ENCODE measurements at regions not wholly inside any gene's neighbourhood (a gene's known extent, or its start where the extent isn't known, plus 50 kb on each side); places are given as distances from the start of the nearest gene placed in this dataset.
A peak's percentile ranks its signal among the peaks of the same experiment; 100 is the strongest.

DNA sequence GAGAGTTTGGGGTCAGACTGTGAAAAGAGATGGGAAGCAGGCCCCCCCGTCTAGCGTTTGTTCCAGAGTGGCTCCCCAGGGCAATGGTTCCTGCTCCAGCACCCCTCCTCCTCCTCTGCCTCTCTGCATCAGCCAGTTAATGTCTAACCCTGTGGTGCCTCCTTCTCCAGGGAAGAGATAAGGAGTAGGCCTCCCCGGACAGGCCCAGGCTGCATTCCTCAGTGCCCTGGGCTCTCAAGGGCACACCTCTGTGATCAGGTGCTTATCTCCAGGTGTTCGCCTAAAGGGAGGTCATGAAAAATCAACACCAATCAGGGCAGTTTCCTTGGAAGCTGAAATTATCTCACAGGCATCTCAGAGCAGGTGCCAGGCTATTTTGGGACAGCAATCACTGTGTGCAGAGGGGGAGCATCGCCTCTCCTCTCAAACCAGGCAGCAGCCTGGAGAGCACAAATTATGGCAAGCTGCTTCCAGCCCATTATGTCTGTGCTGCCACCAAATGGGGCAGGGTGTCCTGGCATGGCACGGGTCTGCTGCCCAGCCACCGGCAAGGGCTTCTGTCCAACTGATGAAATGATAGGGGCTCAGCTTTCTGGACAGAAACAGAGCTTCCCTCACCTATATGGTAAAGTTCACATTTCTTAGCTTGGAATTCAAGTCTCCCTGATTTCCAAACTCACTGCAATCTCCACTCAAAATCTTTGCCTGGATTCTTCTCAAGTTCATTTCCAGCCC, 255.8 kb upstream of the SLC14A2 start:
- H3K36me3 ChIP-seq: no peaks in the 10 kb centered on the region
- ATAC-seq: peak; percentile 89
- no peak overlapping the region for H3K27ac ChIP-seq
- no peaks in the 10 kb centered on the region for H3K27me3 ChIP-seq (ENCODE audit: low read depth)
- peak; percentile 52 for DNase-seq
- intact Hi-C loops (cut with DNase I): no loop called here
- TF ChIP-seq, protein P1, sequence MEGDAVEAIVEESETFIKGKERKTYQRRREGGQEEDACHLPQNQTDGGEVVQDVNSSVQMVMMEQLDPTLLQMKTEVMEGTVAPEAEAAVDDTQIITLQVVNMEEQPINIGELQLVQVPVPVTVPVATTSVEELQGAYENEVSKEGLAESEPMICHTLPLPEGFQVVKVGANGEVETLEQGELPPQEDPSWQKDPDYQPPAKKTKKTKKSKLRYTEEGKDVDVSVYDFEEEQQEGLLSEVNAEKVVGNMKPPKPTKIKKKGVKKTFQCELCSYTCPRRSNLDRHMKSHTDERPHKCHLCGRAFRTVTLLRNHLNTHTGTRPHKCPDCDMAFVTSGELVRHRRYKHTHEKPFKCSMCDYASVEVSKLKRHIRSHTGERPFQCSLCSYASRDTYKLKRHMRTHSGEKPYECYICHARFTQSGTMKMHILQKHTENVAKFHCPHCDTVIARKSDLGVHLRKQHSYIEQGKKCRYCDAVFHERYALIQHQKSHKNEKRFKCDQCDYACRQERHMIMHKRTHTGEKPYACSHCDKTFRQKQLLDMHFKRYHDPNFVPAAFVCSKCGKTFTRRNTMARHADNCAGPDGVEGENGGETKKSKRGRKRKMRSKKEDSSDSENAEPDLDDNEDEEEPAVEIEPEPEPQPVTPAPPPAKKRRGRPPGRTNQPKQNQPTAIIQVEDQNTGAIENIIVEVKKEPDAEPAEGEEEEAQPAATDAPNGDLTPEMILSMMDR (IDR thresholded peaks at IDR 0.05): no peak
- no peaks in the 10 kb centered on the region for H3K4me1 ChIP-seq
- H3K4me3 ChIP-seq: no peak overlapping the region
- H3K9me3 ChIP-seq: no peaks in the 10 kb centered on the region

DNA sequence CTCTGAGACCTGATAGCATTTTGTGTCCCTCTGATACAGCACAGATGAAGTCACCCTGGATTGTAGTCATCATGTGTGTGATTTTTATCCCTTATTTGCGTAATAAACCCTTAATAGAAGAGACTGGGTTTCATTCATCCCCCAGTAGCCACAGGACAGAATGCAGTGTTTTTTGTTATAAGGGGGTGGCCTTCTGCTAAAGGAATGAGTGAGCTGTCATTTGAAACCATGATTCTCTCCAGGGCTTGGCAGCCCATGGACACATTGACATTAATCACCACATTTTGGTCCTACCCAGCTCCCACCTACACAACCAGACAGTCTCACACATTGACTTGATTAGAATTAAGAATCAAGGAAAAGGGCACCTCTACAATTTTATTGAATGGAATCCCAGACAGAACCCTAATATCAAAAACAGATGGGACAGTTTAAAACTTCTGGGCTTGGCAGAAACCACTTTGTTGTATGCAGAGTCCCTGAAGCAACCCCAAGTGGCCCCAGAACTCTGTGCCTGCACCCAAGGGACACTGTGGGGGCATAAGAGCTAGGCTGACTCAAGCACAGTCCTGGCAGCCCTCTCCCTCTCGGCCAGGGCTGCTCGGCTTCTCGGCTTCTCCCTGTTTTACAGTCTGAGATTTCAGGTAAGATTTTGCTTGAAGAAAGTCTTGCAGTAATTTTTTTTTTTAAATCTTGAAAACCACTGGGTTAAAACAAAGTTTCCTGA, 254.0 kb upstream of the SLC14A2 start:
- Histone ChIP-seq H3K4me1 (no peaks in the 10 kb centered on the region), H3K4me3 (no peak overlapping the region), H3K27me3 (ENCODE audit: low read depth) (no peaks in the 10 kb centered on the region), H3K36me3 (no peaks in the 10 kb centered on the region), H3K27ac (no peak overlapping the region), H3K9me3 (no peaks in the 10 kb centered on the region)
- TF ChIP-seq, protein P1 (IDR thresholded peaks at IDR 0.05): no peak
- DNase-seq (no peak), ATAC-seq (no peak)
- intact Hi-C loops (cut with DNase I): no loop called here

DNA sequence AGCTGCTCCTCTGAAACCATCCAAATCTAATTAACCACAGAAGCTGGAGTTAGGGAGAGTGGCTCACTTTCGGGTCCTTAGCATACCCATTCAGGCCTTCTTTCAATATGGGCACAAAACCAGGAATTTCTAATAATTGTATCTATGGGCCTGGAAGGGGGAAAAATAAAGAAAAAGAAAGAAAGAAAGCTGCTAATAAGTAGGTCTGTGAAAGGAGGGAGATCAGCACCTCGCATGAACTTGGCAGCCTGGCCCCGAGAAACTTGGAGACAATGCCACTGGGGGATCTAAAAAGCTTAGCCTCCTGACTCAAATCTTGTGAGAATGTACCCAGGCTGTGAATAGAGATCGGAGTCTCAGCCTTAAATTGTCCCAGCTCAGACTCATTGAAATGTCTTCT, 252.1 kb upstream of the SLC14A2 start:
- ATAC-seq: no peak
- Histone ChIP-seq H3K4me3 (no peak overlapping the region), H3K36me3 (no peaks in the 10 kb centered on the region), H3K27ac (no peak overlapping the region), H3K4me1 (no peaks in the 10 kb centered on the region), H3K27me3 (ENCODE audit: low read depth) (no peaks in the 10 kb centered on the region), H3K9me3 (no peaks in the 10 kb centered on the region)
- intact Hi-C loops (cut with DNase I): no loop called here
- no peak for DNase-seq
- TF ChIP-seq, protein P1 (IDR thresholded peaks at IDR 0.05): no peak

DNA sequence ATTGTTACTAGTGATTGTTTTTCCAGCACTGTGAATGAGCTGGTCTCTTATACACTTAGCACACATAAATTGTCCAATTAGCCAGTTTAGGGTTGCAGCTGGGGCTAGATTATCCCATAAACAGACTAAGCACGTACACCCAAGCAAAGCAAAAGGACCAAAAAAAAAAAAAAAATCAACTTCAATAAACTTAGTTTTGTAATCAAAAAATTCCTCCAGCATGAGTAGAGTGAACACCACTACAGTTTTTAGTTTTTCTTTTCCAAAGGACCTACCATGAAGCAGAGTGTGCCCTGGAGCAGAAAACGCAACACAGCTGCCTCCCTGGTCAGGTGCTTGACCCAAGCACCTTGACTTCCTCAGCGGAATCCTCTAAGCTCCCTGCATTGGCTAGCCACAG, 249.4 kb upstream of the SLC14A2 start:
- H3K27me3 ChIP-seq (ENCODE audit: low read depth): no peaks in the 10 kb centered on the region
- H3K9me3 ChIP-seq: no peaks in the 10 kb centered on the region
- DNase-seq (no peak), ATAC-seq (no peak)
- intact Hi-C loops (cut with DNase I): no loop called here
- TF ChIP-seq, protein P1 (IDR thresholded peaks at IDR 0.05): no peak
- H3K4me1 ChIP-seq: no peaks in the 10 kb centered on the region
- H3K4me3 ChIP-seq: no peak overlapping the region
- H3K27ac ChIP-seq: no peak overlapping the region
- no peaks in the 10 kb centered on the region for H3K36me3 ChIP-seq

DNA sequence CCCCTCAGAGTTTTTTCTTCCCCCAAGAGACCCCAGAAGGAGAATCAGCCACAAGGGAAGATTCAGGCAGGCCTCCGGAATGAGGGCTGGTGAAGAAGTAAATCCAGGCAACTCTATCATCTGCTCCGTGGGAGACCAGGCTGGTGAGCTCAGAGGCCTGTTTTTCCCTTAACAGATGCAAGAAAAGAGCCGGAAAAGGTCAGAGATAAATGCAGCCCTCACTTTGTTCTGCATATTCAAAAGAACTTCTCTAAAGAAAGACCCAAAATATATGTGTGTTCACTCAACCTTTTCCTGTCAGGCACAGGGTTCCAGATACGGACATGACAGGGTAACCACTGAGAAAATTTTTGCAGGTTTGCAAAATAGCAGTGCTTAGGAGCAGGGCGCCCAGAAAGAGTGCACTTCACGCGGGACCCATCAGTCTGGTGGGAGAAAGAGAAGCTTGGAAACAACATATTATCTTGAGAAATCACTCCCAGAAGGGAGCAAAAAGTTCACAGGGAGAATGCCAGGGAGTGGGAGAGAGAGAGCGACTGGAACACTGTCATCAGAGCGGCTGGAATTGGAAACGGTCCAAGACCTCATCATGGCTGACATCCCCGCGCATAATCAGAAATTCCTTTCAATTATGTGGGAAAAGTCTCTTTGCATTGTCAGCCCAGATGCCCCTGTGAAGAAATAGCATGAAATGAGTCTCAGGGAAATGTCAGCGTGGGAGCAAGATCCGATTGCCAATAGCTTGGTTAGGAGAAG, 244.8 kb upstream of the SLC14A2 start:
- H3K27ac ChIP-seq: peak overlapping the region; percentile 31
- H3K27me3 ChIP-seq (ENCODE audit: low read depth): no peaks in the 10 kb centered on the region
- ATAC-seq: no peak
- no peaks in the 10 kb centered on the region for H3K4me1 ChIP-seq
- no peaks in the 10 kb centered on the region for H3K36me3 ChIP-seq
- no peak overlapping the region for H3K4me3 ChIP-seq
- H3K9me3 ChIP-seq: no peaks in the 10 kb centered on the region
- no peak for DNase-seq
- intact Hi-C loops (cut with DNase I): no loop called here
- TF ChIP-seq, protein P1 (IDR thresholded peaks at IDR 0.05): no peak
